ENCODE measurements at regions not wholly inside any gene's neighbourhood (a gene's known extent, or its start where the extent isn't known, plus 50 kb on each side); places are given as distances from the start of the nearest gene placed in this dataset.

GRCh38 chr1:55426619-55427018 lies 211.5 kb upstream of the USP24 start:
- no peak for TF ChIP-seq EGR1 (IDR thresholded peaks at IDR 0.05)
- TF ChIP-seq EP300 (IDR thresholded peaks at IDR 0.05; ENCODE audit: borderline replicate concordance), result no peak
- no peak for TF ChIP-seq TEAD4 (IDR thresholded peaks at IDR 0.05)
- TF ChIP-seq NFIC (IDR thresholded peaks at IDR 0.05), result no peak
- TF ChIP-seq RAD21 (IDR thresholded peaks at IDR 0.05; ENCODE audit: low read depth), result no peak
- no peak for TF ChIP-seq TAF1 (IDR thresholded peaks at IDR 0.05; ENCODE audit: low read depth)
- TF ChIP-seq REST (IDR thresholded peaks at IDR 0.05; ENCODE audit: low read depth), result no peak
- TF ChIP-seq, protein P1, sequence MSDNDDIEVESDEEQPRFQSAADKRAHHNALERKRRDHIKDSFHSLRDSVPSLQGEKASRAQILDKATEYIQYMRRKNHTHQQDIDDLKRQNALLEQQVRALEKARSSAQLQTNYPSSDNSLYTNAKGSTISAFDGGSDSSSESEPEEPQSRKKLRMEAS (IDR thresholded peaks at IDR 0.05), result no peak
- no peak for TF ChIP-seq CEBPB (IDR thresholded peaks at IDR 0.05)
- no peak for TF ChIP-seq YY1 (IDR thresholded peaks at IDR 0.05; ENCODE audit: low read depth)
- TF ChIP-seq FOXM1 (IDR thresholded peaks at IDR 0.05; ENCODE audit: borderline replicate concordance, low read depth), result no peak
- TF ChIP-seq, protein P2, sequence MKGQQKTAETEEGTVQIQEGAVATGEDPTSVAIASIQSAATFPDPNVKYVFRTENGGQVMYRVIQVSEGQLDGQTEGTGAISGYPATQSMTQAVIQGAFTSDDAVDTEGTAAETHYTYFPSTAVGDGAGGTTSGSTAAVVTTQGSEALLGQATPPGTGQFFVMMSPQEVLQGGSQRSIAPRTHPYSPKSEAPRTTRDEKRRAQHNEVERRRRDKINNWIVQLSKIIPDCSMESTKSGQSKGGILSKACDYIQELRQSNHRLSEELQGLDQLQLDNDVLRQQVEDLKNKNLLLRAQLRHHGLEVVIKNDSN (IDR thresholded peaks at IDR 0.05), result no peak
- no peak for TF ChIP-seq TCF12 (IDR thresholded peaks at IDR 0.05; ENCODE audit: low read depth)
- TF ChIP-seq CREB1 (IDR thresholded peaks at IDR 0.05; ENCODE audit: low read depth), result no peak
- TF ChIP-seq ZBTB7A (IDR thresholded peaks at IDR 0.05; ENCODE audit: low read depth), result no peak

DNA sequence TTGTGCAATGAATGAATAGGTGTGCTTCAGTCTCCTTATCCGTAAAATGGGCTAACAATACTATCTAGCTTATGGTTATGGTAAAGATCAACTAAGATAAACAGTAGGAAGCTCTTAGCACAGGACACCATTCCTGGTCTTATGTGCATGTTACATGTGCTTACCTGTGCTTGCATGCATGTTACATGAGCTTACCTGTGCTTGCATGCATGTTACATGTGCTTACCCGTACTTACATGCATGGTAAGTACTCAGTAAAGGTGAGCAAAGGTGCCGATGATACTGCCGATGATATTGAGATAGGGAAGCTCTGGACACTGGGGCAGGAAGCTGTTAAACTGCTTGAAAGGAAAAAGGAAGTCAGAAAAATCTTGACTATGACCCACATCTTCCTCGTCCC lies 211.0 kb upstream of the USP24 start:
- TF ChIP-seq TCF12 (IDR thresholded peaks at IDR 0.05; ENCODE audit: low read depth) (no peak), RAD21 (IDR thresholded peaks at IDR 0.05; ENCODE audit: low read depth) (no peak), EGR1 (IDR thresholded peaks at IDR 0.05) (no peak), FOXM1 (IDR thresholded peaks at IDR 0.05; ENCODE audit: borderline replicate concordance, low read depth) (no peak), YY1 (IDR thresholded peaks at IDR 0.05; ENCODE audit: low read depth) (no peak), EP300 (IDR thresholded peaks at IDR 0.05; ENCODE audit: borderline replicate concordance) (no peak), CEBPB (IDR thresholded peaks at IDR 0.05) (no peak), TAF1 (IDR thresholded peaks at IDR 0.05; ENCODE audit: low read depth) (no peak), TEAD4 (IDR thresholded peaks at IDR 0.05) (no peak), ZBTB7A (IDR thresholded peaks at IDR 0.05; ENCODE audit: low read depth) (no peak), REST (IDR thresholded peaks at IDR 0.05; ENCODE audit: low read depth) (no peak), NFIC (IDR thresholded peaks at IDR 0.05) (no peak), CREB1 (IDR thresholded peaks at IDR 0.05; ENCODE audit: low read depth) (no peak)
- TF ChIP-seq, protein P2 (IDR thresholded peaks at IDR 0.05), result no peak
- TF ChIP-seq, protein P1 (IDR thresholded peaks at IDR 0.05), result no peak

- TF ChIP-seq FOXM1 (IDR thresholded peaks at IDR 0.05; ENCODE audit: borderline replicate concordance, low read depth) (no peak), NFIC (IDR thresholded peaks at IDR 0.05) (no peak), TCF12 (IDR thresholded peaks at IDR 0.05; ENCODE audit: low read depth) (no peak), CEBPB (IDR thresholded peaks at IDR 0.05) (no peak), YY1 (IDR thresholded peaks at IDR 0.05; ENCODE audit: low read depth) (no peak), RAD21 (IDR thresholded peaks at IDR 0.05; ENCODE audit: low read depth) (no peak), REST (IDR thresholded peaks at IDR 0.05; ENCODE audit: low read depth) (no peak)
- TF ChIP-seq, protein P1 (IDR thresholded peaks at IDR 0.05), result no peak
Measured at GRCh38 chr1:55425310-55425930, 210.3 kb upstream of the USP24 start.

DNA sequence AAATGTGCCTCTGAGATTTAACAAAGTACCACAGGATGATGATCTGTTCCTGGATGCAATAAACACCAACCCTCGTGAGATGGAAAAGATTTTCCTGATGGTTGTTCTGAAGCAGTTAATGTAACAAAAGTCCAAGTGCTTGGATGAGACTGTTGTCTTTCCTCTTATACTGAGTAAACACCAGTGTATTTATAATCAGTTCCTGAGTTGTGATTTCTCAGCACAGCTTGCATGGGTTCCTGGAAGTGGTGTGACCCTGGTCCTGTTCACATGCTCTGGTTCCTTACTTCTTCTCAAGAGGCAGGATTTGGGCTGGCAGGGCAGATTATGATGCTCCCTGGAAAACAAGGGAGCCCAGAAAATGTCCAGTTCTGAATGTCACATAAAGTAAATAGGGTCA lies 208.2 kb upstream of the USP24 start:
- TF ChIP-seq TEAD4 (IDR thresholded peaks at IDR 0.05) (no peak), EGR1 (IDR thresholded peaks at IDR 0.05) (no peak), TCF12 (IDR thresholded peaks at IDR 0.05; ENCODE audit: low read depth) (no peak), FOXM1 (IDR thresholded peaks at IDR 0.05; ENCODE audit: borderline replicate concordance, low read depth) (no peak), EP300 (IDR thresholded peaks at IDR 0.05; ENCODE audit: borderline replicate concordance) (no peak), CEBPB (IDR thresholded peaks at IDR 0.05) (no peak), RAD21 (IDR thresholded peaks at IDR 0.05; ENCODE audit: low read depth) (no peak), CREB1 (IDR thresholded peaks at IDR 0.05; ENCODE audit: low read depth) (no peak), TAF1 (IDR thresholded peaks at IDR 0.05; ENCODE audit: low read depth) (no peak), REST (IDR thresholded peaks at IDR 0.05; ENCODE audit: low read depth) (no peak), NFIC (IDR thresholded peaks at IDR 0.05) (no peak), ZBTB7A (IDR thresholded peaks at IDR 0.05; ENCODE audit: low read depth) (no peak), YY1 (IDR thresholded peaks at IDR 0.05; ENCODE audit: low read depth) (no peak)
- TF ChIP-seq, protein P2 (IDR thresholded peaks at IDR 0.05), result no peak
- TF ChIP-seq, protein P1 (IDR thresholded peaks at IDR 0.05), result no peak
